OCI-LY7 (cell line): ENCODE measurements at regions not wholly inside any gene's neighbourhood (a gene's known extent, or its start where the extent isn't known, plus 50 kb on each side); places are given as distances from the start of the nearest gene placed in this dataset.
A peak's percentile ranks its signal among the peaks of the same experiment; 100 is the strongest.

Source experiments
- BruUV-seq: library from RNA; stranded (reverse); fragments of 400-500 nt; replicated peaks from 2 replicates; lab custom pipeline; 2021; lab: Mats Ljungman, UMichigan
- CTCF ChIA-PET: fragments of 300-600 bp; sonication (Branson Sonifier 250); formaldehyde crosslinking; loops from one replicate; lab custom pipeline; 2022; ENCODE audit warnings: antibody characterized with exemption; ENCODE audit not compliant: unreplicated experiment; lab: Charles Lee
- POLR2A ChIA-PET: fragments of 300-600 bp; sonication (Branson Sonifier 250); formaldehyde crosslinking; loops from one replicate; lab custom pipeline; 2022; ENCODE audit warnings: antibody characterized with exemption; lab: Charles Lee
- DNase-seq: peaks from one replicate; pipeline ENCODE4 v3.0.0-alpha.2; 2015; ENCODE audit warnings: low spot score
- H2AFZ ChIP-seq: fragments of 200-600 bp; sonication (generic), shearing (Covaris generic); 2 replicates; pipeline ENCODE4 v1.6.1; 2014; ENCODE audit warnings: mild to moderate bottlenecking, antibody characterized with exemption, low read length, moderate library complexity
- H3K27ac ChIP-seq: fragments of 200-600 bp; sonication (generic); 2 replicates; pipeline ENCODE4 v1.5.1; 2014; ENCODE audit warnings: mixed run types, low read depth, mild to moderate bottlenecking, moderate library complexity, low read length, inconsistent platforms; ENCODE audit not compliant: poor library complexity, severe bottlenecking
- H3K36me3 ChIP-seq: fragments of 200-600 bp; sonication (generic); 2 replicates; pipeline ENCODE4 v1.6.1; 2014; ENCODE audit warnings: mild to moderate bottlenecking, antibody characterized with exemption, low read length, moderate library complexity, mixed read lengths; ENCODE audit not compliant: insufficient read depth
- H3K4me1 ChIP-seq: fragments of 200-600 bp; sonication (generic); 2 replicates; pipeline ENCODE4 v1.5.1; 2014; ENCODE audit warnings: mild to moderate bottlenecking, low read length; ENCODE audit not compliant: insufficient read depth, poor library complexity, severe bottlenecking
- H3K4me2 ChIP-seq: fragments of 200-600 bp; sonication (generic); 2 replicates; pipeline ENCODE4 v1.6.1; 2014; ENCODE audit warnings: mild to moderate bottlenecking, low read length
- H3K4me3 ChIP-seq: fragments of 200-600 bp; sonication (generic); 2 replicates; pipeline ENCODE4 v1.5.1; 2014; ENCODE audit warnings: mild to moderate bottlenecking, low read depth, low read length; ENCODE audit not compliant: poor library complexity, severe bottlenecking
- H3K79me2 ChIP-seq: fragments of 200-600 bp; sonication (generic); 2 replicates; pipeline ENCODE4 v1.6.1; 2016; ENCODE audit warnings: low read depth, mild to moderate bottlenecking, low read length, moderate library complexity, mixed read lengths; ENCODE audit not compliant: insufficient read depth
- H3K9me2 ChIP-seq: fragments of 200-600 bp; sonication (generic); 2 replicates; pipeline ENCODE4 v1.6.1; 2016; ENCODE audit warnings: mild to moderate bottlenecking, low read length, mixed read lengths; ENCODE audit not compliant: insufficient read depth
- H3K9me3 ChIP-seq: fragments of 200-600 bp; sonication (generic); 2 replicates; pipeline ENCODE4 v1.6.1; 2014; ENCODE audit warnings: mild to moderate bottlenecking, mixed run types, low read length, mixed read lengths
- H4K20me1 ChIP-seq: fragments of 200-600 bp; sonication (generic); 2 replicates; pipeline ENCODE4 v1.6.1; 2014; ENCODE audit warnings: mild to moderate bottlenecking, antibody characterized with exemption, low read length, moderate library complexity, mixed read lengths; ENCODE audit not compliant: insufficient read depth
- EZH2phosphoT487 ChIP-seq: fragments of 200-600 bp; sonication (generic); IDR thresholded peaks from 2 replicates; pipeline ENCODE4 v1.6.1; 2018; ENCODE audit warnings: low read depth, borderline replicate concordance, mild to moderate bottlenecking, mixed run types, antibody characterized with exemption, low read length, moderate library complexity, mixed read lengths
- intact Hi-C: fragments of 100-400 bp; cut with micrococcal nuclease; formaldehyde crosslinking; loops from one replicate; pipeline ENCODE4 v1.10.0; 2022; ENCODE audit not compliant: unreplicated experiment
- TF ChIP-seq, protein P1 (sequence below): fragments of 200-600 bp; sonication (generic); conservative IDR thresholded peaks from 2 replicates; pipeline ENCODE4 v1.5.1; 2014; ENCODE audit warnings: mild to moderate bottlenecking, antibody characterized with exemption, low read length, moderate library complexity, mixed read lengths

DNA sequence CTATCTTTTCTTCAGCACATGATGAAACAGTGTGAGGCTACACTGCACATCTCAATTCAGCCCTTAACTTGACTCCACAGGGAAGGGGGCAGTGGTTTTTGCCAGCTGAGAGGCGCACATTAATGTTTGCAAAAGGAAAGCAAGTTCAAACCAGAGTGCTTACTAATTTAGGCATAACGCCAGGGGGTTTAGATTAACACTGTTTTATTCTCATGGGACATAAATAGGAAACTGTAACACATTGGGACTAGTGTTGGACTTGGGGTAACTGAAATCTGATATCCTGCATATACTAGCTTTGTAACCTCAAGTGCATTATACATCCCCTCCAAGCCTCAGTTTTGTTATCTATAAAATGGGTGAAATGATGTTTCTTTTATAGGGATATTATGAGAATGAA lies 821.2 kb upstream of the ID2 start:
- no peaks in the 10 kb centered on the region for H4K20me1 ChIP-seq
- no peaks in the 10 kb centered on the region for H3K9me2 ChIP-seq
- H3K4me3 ChIP-seq = no peak overlapping the region
- ChIA-PET CTCF (no interaction called here), POLR2A (interaction anchor here (0.6 to 3.0 kb wide), 4 partner anchors 8 to 627 kb away, joined by 3 to 9 read pairs (median 4); no protein-coding TSS in a partner anchor)
- 0 out of 2 replicates have a peak overlapping the region, but pooled peaks have one; percentile 1 for H2AFZ ChIP-seq
- H3K9me3 ChIP-seq = no peaks in the 10 kb centered on the region
- peak; percentile 17 for DNase-seq
- no peaks in the 10 kb centered on the region for H3K79me2 ChIP-seq
- H3K4me1 ChIP-seq = peaks cover 9% of the 10 kb centered on the region
- no TSS peak for BruUV-seq
- H3K27ac ChIP-seq = no peak overlapping the region
- peak overlapping the region; percentile 18 for H3K4me2 ChIP-seq
- TF ChIP-seq, protein P1, sequence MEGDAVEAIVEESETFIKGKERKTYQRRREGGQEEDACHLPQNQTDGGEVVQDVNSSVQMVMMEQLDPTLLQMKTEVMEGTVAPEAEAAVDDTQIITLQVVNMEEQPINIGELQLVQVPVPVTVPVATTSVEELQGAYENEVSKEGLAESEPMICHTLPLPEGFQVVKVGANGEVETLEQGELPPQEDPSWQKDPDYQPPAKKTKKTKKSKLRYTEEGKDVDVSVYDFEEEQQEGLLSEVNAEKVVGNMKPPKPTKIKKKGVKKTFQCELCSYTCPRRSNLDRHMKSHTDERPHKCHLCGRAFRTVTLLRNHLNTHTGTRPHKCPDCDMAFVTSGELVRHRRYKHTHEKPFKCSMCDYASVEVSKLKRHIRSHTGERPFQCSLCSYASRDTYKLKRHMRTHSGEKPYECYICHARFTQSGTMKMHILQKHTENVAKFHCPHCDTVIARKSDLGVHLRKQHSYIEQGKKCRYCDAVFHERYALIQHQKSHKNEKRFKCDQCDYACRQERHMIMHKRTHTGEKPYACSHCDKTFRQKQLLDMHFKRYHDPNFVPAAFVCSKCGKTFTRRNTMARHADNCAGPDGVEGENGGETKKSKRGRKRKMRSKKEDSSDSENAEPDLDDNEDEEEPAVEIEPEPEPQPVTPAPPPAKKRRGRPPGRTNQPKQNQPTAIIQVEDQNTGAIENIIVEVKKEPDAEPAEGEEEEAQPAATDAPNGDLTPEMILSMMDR = no peak
- TF ChIP-seq EZH2phosphoT487 = no peak
- intact Hi-C loops = no loop called here
- H3K36me3 ChIP-seq = no peaks in the 10 kb centered on the region

DNA sequence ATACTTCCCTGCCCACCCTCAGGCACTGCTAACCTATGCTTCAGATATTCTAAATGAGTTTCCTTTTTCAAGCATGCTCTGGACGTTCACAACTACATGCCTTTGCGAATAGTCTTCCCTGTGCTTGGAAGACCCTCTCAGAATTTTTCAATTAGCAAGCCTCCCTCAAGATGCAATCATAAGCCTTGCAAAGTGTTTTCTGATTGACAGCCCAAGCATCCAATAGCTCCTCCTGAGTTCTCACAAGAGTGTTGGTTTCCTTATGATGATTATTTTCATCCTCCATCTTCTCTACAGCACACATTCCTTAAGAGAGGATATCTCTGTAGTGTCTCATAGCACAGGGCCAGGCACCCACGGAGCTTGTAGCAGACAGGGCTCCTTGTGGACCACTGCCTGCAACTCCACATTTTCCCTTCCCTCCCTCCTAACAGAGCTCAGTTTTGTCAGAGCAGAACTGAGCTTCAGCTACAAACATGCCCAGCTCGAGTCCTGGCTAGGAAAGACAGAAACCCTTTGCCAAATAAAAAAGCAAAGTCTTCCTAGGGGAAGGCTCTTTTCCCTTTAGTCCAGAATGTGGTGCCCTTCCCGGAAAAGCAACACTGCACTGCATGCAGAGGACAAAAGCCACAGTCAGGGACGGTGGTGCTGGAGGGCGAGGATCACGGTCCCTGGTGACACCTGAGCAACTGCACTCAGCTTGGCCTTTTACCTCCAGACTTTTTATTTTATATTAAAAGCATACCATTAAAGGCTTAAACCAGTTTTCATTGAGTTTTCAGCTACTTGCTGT lies 819.8 kb upstream of the ID2 start:
- ChIA-PET CTCF (interaction anchor here (0.6 kb wide), 2 partner anchors 27 to 922 kb away, joined by 3 read pairs; no protein-coding TSS in a partner anchor), POLR2A (interaction anchor here (0.5 to 3.0 kb wide), 3 partner anchors 10 to 1685 kb away, joined by 3 to 9 read pairs (median 4); no protein-coding TSS in a partner anchor)
- H3K4me1 ChIP-seq = peaks cover 19% of the 10 kb centered on the region
- no peak overlapping the region for H3K4me2 ChIP-seq
- TF ChIP-seq, protein P1 = no peak
- no peak for TF ChIP-seq EZH2phosphoT487
- no peak overlapping the region for H3K4me3 ChIP-seq
- intact Hi-C loops = no loop called here
- no peak overlapping the region; the same call in 1 of the 2 replicates for H2AFZ ChIP-seq
- no peaks in the 10 kb centered on the region for H3K9me2 ChIP-seq
- no peak overlapping the region for H3K27ac ChIP-seq
- no peaks in the 10 kb centered on the region for H3K36me3 ChIP-seq
- H4K20me1 ChIP-seq = no peaks in the 10 kb centered on the region
- no peak for DNase-seq
- H3K79me2 ChIP-seq = no peaks in the 10 kb centered on the region
- no TSS peak for BruUV-seq
- no peaks in the 10 kb centered on the region for H3K9me3 ChIP-seq

DNA sequence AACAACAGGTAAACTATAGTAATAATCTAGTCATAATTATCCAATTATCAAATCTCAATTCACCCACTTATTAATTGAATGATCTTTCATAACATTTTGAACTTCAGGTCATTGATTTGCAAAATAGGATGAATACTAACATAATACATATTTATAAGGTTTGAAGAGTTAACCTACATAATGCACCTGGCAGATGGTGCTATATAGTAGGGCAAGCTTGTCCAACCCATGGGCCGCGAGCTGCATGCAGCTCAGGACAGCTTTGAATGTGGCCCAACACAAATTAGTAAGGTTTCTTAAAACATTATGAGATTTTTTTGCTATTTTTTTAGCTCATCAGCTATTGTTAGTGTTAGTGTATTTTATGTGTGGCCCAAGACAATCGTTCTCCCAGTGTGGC lies 815.8 kb upstream of the ID2 start:
- ChIA-PET CTCF (no interaction called here), POLR2A (interaction anchor here (0.6 to 0.7 kb wide), 2 partner anchors 424 to 1152 kb away, joined by 3 to 6 read pairs; no protein-coding TSS in a partner anchor)
- BruUV-seq = no TSS peak
- H3K9me3 ChIP-seq = no peaks in the 10 kb centered on the region
- H3K4me1 ChIP-seq = peaks cover 36% of the 10 kb centered on the region
- H3K4me2 ChIP-seq = no peak overlapping the region
- no peak overlapping the region for H2AFZ ChIP-seq
- no peak overlapping the region for H3K4me3 ChIP-seq
- no peaks in the 10 kb centered on the region for H4K20me1 ChIP-seq
- TF ChIP-seq, protein P1 = no peak
- no peak for TF ChIP-seq EZH2phosphoT487
- no peak for DNase-seq
- intact Hi-C loops = no loop called here
- no peak overlapping the region for H3K27ac ChIP-seq
- no peaks in the 10 kb centered on the region for H3K9me2 ChIP-seq
- H3K36me3 ChIP-seq = no peaks in the 10 kb centered on the region
- no peaks in the 10 kb centered on the region for H3K79me2 ChIP-seq
